Endothelial cell of umbilical vein (primary cell): ENCODE measurements at regions not wholly inside any gene's neighbourhood (a gene's known extent, or its start where the extent isn't known, plus 50 kb on each side); places are given as distances from the start of the nearest gene placed in this dataset.

Experiments
- BruUV-seq: library from RNA; stranded (reverse); fragments of 400-500 nt; replicated peaks from 2 replicates; lab custom pipeline; 2021; lab: Mats Ljungman, UMichigan
- CTCF ChIA-PET: fragments of 300-600, 350-600 bp; sonication (Branson Sonifier 250); formaldehyde crosslinking; loops from one replicate; lab custom pipeline; 2021; ENCODE audit warnings: antibody characterized with exemption, inconsistent platforms; lab: Charles Lee
- POLR2A ChIA-PET: fragments of 300-600, 350-600 bp; sonication (Branson Sonifier 250); formaldehyde crosslinking; loops from one replicate; lab custom pipeline; 2021; ENCODE audit warnings: antibody characterized with exemption, inconsistent platforms; lab: Charles Lee
- DNase-seq: peaks from one replicate; pipeline ENCODE4 v3.0.0-alpha.2; 2011; ENCODE audit warnings: low read depth, low spot score
- FAIRE-seq: peaks from 2 replicates; lab custom pipeline; 2011; peaks lifted over from hg19 to GRCh38; lab: Jason Lieb, UNC
- H2AFZ ChIP-seq: 2 replicates; pipeline ENCODE4 v1.6.0; 2012; ENCODE audit warnings: low read depth, low read length, control low read depth, inconsistent platforms
- H3K27ac ChIP-seq: 2 replicates; pipeline ENCODE4 v1.5.1; 2011; ENCODE audit warnings: low read depth, mild to moderate bottlenecking, control low read depth, low read length, moderate library complexity; ENCODE audit not compliant: insufficient read depth
- H3K27me3 ChIP-seq, 2 experiments: 2 replicates each; pipeline versions ENCODE4 v1.6.0 to v1.6.1; 2011; ENCODE audit warnings: low read length in 2 of 2, mixed read lengths in 1 of 2; ENCODE audit not compliant: control insufficient read depth in 2 of 2, insufficient read depth in 2 of 2
- H3K36me3 ChIP-seq, 2 experiments: 2 replicates in 1 of 2; 3 replicates in 1 of 2; pipeline ENCODE4 v1.5.1; 2011; ENCODE audit warnings: low read length in 2 of 2, mild to moderate bottlenecking in 1 of 2, moderate library complexity in 1 of 2; ENCODE audit not compliant: control insufficient read depth in 2 of 2, insufficient read depth in 2 of 2; ENCODE audit errors: extremely low read depth in 1 of 2
- H3K4me1 ChIP-seq: 3 replicates; pipeline ENCODE4 v1.5.1; 2011; ENCODE audit warnings: mild to moderate bottlenecking, low read length; ENCODE audit not compliant: control insufficient read depth, insufficient read depth; ENCODE audit errors: extremely low read depth
- H3K4me2 ChIP-seq: 2 replicates; pipeline ENCODE4 v1.6.1; 2011; ENCODE audit warnings: low read length, control low read depth, mixed read lengths; ENCODE audit not compliant: insufficient read depth
- H3K4me3 ChIP-seq, 3 experiments: fragments of 200-600 bp in 1 of 3; sonication (generic), shearing (Covaris generic) in 1 of 3; replicated peaks in 1 of 3; 2 replicates each; pipeline ENCODE4 v1.5.1; 2011 to 2016; ENCODE audit warnings: control low read depth in 3 of 3, low read length in 3 of 3, mild to moderate bottlenecking in 2 of 3, inconsistent platforms in 1 of 3, low read depth in 1 of 3, moderate library complexity in 1 of 3; ENCODE audit not compliant: insufficient read depth in 1 of 3
- H3K79me2 ChIP-seq: 2 replicates; pipeline ENCODE4 v1.6.0; 2012; ENCODE audit warnings: low read length, inconsistent platforms; ENCODE audit not compliant: control insufficient read depth, insufficient read depth
- H3K9ac ChIP-seq: replicated peaks from 2 replicates; pipeline ENCODE3; 2011; ENCODE audit warnings: low read length, control low read depth; ENCODE audit not compliant: insufficient read depth; ENCODE audit errors: extremely low read depth
- H3K9me1 ChIP-seq: replicated peaks from 3 replicates; pipeline ENCODE4 v1.6.0; 2011; ENCODE audit warnings: mild to moderate bottlenecking, low read length; ENCODE audit not compliant: control insufficient read depth, insufficient read depth; ENCODE audit errors: extremely low read depth
- H3K9me3 ChIP-seq: replicated peaks from 2 replicates; pipeline ENCODE4 v1.5.1; 2012; ENCODE audit warnings: low read length, inconsistent platforms; ENCODE audit not compliant: control insufficient read depth, insufficient read depth
- H4K20me1 ChIP-seq: replicated peaks from 2 replicates; pipeline ENCODE3; 2011; ENCODE audit warnings: mild to moderate bottlenecking, low read length; ENCODE audit not compliant: control insufficient read depth, insufficient read depth; ENCODE audit errors: extremely low read depth
- EZH2 ChIP-seq: IDR thresholded peaks from 2 replicates; pipeline ENCODE4 v1.6.1; 2012; ENCODE audit warnings: borderline replicate concordance, low read depth, mild to moderate bottlenecking, moderate library complexity, low read length, inconsistent platforms; ENCODE audit not compliant: severe bottlenecking
- FOS ChIP-seq: IDR thresholded peaks from 2 replicates; pipeline ENCODE4 v1.6.1; 2011; ENCODE audit warnings: mild to moderate bottlenecking, low read length, moderate library complexity, borderline replicate concordance; ENCODE audit not compliant: insufficient read depth
- GATA2 ChIP-seq: IDR thresholded peaks from 2 replicates; pipeline ENCODE4 v1.7.0; 2011; ENCODE audit warnings: low read depth, mild to moderate bottlenecking, moderate library complexity, mixed read lengths, low read length; ENCODE audit not compliant: insufficient read length, insufficient read depth
- JUN ChIP-seq: IDR thresholded peaks from 2 replicates; pipeline ENCODE4 v1.6.1; 2011; ENCODE audit warnings: borderline replicate concordance, low read depth; ENCODE audit not compliant: insufficient read length, insufficient read depth
- MYC ChIP-seq: IDR thresholded peaks from one replicate; pipeline ENCODE4 v1.6.1; 2011; ENCODE audit warnings: mild to moderate bottlenecking, low read depth, low read length
- POLR2A ChIP-seq: IDR thresholded peaks from 2 replicates; pipeline ENCODE4 v1.6.1; 2012; ENCODE audit warnings: low read depth, mild to moderate bottlenecking, control low read depth, low read length
- POLR2AphosphoS5 ChIP-seq: IDR thresholded peaks from 2 replicates; pipeline ENCODE4 v1.6.1; 2012; ENCODE audit warnings: low read depth, mild to moderate bottlenecking, control low read depth, low read length, moderate library complexity; ENCODE audit not compliant: insufficient read depth
- dilution Hi-C: fragments of 300-500 bp; cut with MboI; formaldehyde crosslinking; loops from one replicate; pipeline ENCODE4 v1.15.0; 2019; ENCODE audit warnings: low sequenced_read_pairs; ENCODE audit not compliant: extremely low pct_ligation_motif_present
- intact Hi-C: fragments of 100-400 bp; cut with micrococcal nuclease; formaldehyde crosslinking; loops from one replicate; pipeline ENCODE4 v1.10.0; 2022
- TF ChIP-seq, protein P1 (sequence below): IDR thresholded peaks from 2 replicates; pipeline ENCODE4 v1.6.1; 2011; ENCODE audit not compliant: insufficient read depth, insufficient read length
- TF ChIP-seq, protein P2 (sequence below), 2 donors: IDR thresholded peaks; 1 replicate in 1 of 2; 2 replicates in 1 of 2; pipeline ENCODE4 v1.5.1; 2011; ENCODE audit warnings: low read length in 2 of 2, mild to moderate bottlenecking in 2 of 2, moderate library complexity in 2 of 2, control low read depth in 1 of 2, inconsistent platforms in 1 of 2, low read depth in 1 of 2; ENCODE audit not compliant: insufficient read depth in 1 of 2; ENCODE audit errors: extremely low read depth in 1 of 2

DNA sequence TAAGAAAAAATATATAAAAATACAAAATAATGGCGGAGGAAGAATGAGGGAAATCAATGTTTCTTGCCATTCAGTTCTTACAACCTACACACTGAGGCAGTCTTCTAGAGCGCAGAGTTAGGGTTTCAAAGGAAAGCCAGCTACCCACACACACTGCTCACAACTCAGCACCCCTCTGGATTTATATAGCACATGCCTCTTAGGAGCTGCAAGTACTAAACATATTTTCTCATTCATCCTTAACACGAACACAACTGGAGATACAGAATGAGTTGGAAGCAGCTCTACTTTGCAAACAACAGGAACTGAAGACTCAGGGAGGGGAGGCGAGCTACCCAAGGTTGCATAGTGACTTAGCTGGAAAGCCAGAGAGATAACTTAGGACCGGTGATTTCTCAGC, 293.8 kb downstream of the CTTN start:
- H3K79me2 ChIP-seq = no peaks in the 10 kb centered on the region
- no TSS peak for BruUV-seq
- H3K9ac ChIP-seq = no peak overlapping the region
- H3K9me1 ChIP-seq = no peaks in the 10 kb centered on the region
- ChIA-PET CTCF (no interaction called here), POLR2A (no interaction called here)
- H3K4me2 ChIP-seq = no peak overlapping the region
- H3K4me3 ChIP-seq = no peak overlapping the region
- dilution Hi-C loops (no loop called here), intact Hi-C loops (no loop called here)
- no peak overlapping the region for H3K27ac ChIP-seq
- no peak for TF ChIP-seq FOS
- TF ChIP-seq, protein P1, sequence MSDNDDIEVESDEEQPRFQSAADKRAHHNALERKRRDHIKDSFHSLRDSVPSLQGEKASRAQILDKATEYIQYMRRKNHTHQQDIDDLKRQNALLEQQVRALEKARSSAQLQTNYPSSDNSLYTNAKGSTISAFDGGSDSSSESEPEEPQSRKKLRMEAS = no peak
- TF ChIP-seq EZH2 = no peak
- no peak for TF ChIP-seq MYC
- TF ChIP-seq, protein P2, sequence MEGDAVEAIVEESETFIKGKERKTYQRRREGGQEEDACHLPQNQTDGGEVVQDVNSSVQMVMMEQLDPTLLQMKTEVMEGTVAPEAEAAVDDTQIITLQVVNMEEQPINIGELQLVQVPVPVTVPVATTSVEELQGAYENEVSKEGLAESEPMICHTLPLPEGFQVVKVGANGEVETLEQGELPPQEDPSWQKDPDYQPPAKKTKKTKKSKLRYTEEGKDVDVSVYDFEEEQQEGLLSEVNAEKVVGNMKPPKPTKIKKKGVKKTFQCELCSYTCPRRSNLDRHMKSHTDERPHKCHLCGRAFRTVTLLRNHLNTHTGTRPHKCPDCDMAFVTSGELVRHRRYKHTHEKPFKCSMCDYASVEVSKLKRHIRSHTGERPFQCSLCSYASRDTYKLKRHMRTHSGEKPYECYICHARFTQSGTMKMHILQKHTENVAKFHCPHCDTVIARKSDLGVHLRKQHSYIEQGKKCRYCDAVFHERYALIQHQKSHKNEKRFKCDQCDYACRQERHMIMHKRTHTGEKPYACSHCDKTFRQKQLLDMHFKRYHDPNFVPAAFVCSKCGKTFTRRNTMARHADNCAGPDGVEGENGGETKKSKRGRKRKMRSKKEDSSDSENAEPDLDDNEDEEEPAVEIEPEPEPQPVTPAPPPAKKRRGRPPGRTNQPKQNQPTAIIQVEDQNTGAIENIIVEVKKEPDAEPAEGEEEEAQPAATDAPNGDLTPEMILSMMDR (IDR thresholded peaks at IDR 0.05; ENCODE audit: extremely low read depth in 1 of 2, insufficient read depth in 1 of 2, low read depth in 1 of 2, low read length in 2 of 2) = no peak
- no peak for TF ChIP-seq POLR2A
- no peak for TF ChIP-seq POLR2AphosphoS5
- no peak for TF ChIP-seq JUN
- TF ChIP-seq GATA2 = no peak
- H4K20me1 ChIP-seq = no peaks in the 10 kb centered on the region
- no peaks in the 10 kb centered on the region for H3K4me1 ChIP-seq
- H3K36me3 ChIP-seq = no peaks in the 10 kb centered on the region
- H3K27me3 ChIP-seq = no peaks in the 10 kb centered on the region
- DNase-seq = no peak
- FAIRE-seq = no peak
- H3K9me3 ChIP-seq = no peaks in the 10 kb centered on the region
- no peak overlapping the region for H2AFZ ChIP-seq
